Activated CD8-positive, alpha-beta memory T cell treated with anti-CD3 and anti-CD28 coated beads, Interleukin-2, amount 50 U/mL, for 1 hour (primary cell): ENCODE measurements at regions not wholly inside any gene's neighbourhood (a gene's known extent, or its start where the extent isn't known, plus 50 kb on each side); places are given as distances from the start of the nearest gene placed in this dataset.
A peak's percentile ranks its signal among the peaks of the same experiment; 100 is the strongest.
"Not testable (repeated sequence)": the region's sequence is repeated elsewhere in the genome, so short reads cannot be mapped to it uniquely, and the experiment has no call there.

ENCODE experiments used
- DNase-seq: peaks from one replicate; pipeline ENCODE4 v3.0.0-alpha.2; 2020; ENCODE audit errors: extremely low read depth

GRCh38 chr2:100703213-100703612 lies 116.7 kb upstream of the NPAS2 start:
- no peak for DNase-seq

DNA sequence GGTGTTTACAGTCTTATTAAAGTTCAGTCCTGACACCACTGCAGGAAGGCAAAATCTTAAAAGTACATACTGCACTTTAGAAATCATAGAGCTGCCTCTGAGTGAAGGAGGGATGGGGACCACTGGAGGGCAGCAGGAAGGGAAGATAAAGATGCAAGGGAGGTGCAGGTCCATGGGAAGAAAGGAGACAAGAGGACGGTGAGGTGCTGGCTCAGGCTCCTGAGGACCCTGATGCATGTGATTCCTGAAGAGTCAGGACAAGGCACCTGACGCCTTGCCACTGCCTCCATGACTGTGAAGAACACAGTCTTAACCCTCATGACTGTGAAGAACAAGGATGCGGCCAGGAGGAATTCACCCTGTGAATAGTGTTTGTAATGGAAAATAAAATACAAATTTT lies 116.2 kb upstream of the NPAS2 start:
- no peak for DNase-seq

GRCh38 chr2:100704156-100704555 lies 115.8 kb upstream of the NPAS2 start:
- DNase-seq = no peak

GRCh38 chr2:100704711-100705110 lies 115.2 kb upstream of the NPAS2 start:
- no peak for DNase-seq

DNA sequence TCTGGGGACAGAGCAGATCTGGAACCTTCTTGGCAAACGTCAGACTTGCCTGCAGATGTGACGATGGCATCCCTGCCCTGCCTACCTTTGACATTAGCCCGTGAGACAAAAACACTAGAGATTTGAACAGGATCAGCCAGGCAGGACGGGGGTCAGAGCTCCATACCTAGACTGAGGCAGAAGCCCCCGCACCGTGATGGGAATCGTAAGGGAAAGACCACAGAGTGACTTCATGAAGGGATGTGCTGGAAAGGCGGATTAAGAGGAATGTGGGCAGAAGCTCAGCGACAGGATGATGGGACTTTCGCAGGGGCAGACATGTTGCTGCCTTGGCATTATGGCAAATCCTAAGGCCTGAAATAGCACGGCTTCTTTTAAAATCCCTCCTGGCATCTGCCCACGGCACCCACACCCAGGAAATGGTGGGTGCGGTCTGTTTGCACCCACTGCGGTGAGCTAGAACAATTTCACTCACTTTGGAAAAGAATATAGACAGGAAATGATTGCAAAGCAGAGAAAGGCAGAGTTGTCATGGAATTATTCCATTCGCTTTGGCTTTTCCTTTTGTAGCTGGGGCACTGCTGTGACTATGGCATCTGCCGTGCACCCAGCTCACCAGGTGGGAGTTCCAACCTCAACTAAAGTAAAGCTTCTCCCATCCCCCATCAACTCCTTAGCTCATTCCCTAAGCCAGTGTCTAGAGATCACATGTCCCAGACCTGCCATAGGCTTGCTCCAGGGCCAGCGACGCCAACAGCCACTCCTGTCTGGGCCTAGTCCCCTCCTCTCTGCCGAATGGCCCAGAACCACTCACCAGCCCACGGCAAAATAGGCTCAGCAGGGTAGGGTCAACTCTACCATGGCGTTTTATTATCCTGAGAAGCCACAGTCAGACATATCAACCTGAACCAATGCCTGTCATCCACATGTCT lies 112.7 kb upstream of the NPAS2 start:
- no peak for DNase-seq

DNA sequence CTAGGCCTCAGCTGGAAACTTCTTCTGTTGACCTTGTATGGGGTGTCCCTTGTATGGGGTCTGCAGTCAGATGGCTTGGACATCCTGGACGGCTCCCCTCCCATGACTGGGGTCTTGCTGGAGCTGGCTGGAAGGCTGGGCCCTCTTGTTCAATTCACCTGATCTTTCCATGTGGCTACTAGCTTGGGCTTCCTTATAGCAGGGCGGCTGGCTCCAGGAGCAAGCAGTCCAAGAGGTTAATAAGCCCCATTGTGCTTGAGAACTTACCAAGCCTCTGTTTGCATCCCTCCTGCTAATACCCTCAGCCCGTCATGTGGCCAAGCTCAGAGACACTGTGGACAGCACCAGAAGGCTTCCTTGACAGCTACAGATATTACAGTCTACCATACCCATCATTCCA lies 111.6 kb upstream of the NPAS2 start:
- DNase-seq = no peak

DNA sequence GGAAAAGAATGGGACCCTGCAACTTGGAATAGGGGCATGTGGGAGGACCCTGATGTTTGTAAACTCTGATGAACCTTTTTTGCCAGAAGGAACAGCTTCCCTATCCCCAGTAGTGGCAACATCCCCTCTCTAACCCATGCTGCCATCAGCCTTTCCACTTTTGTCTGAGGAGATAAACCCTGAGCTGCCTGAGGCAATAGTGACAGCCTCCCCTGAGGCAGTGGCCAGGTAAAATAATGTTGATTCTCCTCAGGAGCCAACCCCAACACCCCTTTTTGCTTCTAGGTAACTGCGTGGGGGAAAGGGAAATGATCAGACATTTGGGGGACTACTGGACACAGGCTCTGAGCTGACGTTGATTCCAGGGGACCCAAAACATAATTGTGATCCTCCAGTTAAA lies 106.8 kb upstream of the NPAS2 start:
- DNase-seq = no peak

GRCh38 chr2:100714396-100715010 lies 105.4 kb upstream of the NPAS2 start:
- DNase-seq = not testable (repeated sequence)

- not testable (repeated sequence) for DNase-seq
These were observed 104.1 kb upstream of the NPAS2 start for GRCh38 chr2:100715861-100716260.

DNA sequence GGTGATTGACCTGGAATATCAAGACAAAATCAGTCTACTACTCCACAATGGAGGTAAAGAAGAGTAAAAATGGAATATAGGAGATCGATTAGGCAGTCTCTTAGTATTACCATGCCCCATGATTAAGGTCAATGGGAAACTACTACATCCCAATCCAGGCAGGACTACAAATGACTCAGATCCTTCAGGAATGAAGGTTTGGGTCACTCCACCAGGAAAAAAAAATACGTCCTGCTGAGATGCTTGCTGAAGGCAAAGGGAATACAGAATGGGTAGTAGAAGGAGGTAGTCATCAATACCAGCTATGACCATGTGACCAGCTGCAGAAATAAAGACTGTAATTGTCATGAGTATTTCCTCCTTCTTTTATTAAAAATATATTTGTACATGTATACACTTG lies 103.4 kb upstream of the NPAS2 start:
- no peak for DNase-seq

DNA sequence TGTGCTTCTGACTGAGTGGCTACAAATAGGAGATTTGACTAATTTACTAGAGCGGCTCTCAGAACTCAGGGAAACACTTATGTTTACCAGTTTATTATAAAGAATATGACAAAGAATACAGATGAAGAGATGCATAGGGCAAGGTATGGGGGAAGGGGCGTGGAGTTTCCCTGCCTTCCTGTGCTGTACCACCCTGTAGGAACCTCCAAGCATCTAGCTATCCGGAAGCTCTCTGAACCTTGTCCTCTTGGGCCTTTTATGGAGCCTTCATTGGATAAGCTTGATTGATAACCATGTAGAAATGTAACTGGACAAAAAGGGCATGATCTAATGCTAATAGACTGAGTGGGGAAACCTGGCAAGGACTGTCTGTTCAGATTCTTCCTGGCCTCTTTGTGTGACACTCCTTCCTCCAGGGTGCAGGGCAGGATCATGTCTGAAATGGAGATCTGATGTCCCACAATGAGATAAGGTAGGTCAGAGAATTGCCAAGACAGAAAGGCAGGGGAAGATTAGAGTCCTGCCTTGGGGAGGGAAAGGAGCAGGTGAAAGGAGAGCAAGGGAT lies 101.8 kb upstream of the NPAS2 start:
- DNase-seq = no peak

GRCh38 chr2:100720445-100720844 lies 99.5 kb upstream of the NPAS2 start:
- no peak for DNase-seq

GRCh38 chr2:100721693-100722092 lies 98.2 kb upstream of the NPAS2 start:
- no peak for DNase-seq

DNA sequence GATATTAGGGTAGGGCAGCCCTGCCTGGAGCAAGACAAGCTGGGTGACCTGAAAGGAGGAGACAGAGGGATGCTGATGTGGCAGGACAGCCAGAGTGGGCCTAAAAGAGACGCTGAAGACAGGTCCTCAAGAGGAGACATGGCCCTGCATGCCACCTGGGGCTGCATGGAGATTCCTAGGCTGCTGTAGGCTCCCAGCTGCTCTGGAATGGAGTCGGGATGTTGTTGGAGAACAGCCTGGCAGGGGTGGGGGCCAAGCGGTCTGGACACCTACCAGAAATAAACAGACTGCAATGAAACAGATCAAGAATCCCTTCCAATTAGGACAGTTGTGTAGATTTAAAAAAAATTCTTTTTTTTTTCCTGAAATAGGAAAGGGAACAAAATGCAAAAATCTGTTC lies 97.8 kb upstream of the NPAS2 start:
- DNase-seq = no peak

DNA sequence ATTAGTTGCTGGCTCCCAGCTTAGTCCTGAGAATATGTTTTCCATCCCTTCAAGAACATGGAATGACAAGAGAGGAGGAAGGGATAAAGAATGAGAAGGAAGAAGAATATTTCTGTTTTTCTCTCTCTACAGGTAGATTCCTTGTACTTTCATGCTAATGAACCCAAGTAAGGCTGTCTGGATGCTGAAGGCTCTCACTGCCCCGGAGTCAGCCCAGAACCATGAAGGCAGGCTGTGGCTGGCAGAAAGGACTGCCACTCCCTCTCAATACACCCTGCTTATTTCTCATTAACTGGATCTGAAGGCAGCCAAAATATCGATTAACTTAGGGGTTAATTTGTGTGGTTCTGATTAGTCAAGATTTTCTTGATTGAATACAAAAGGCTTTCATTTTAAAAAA lies 93.1 kb upstream of the NPAS2 start:
- no peak for DNase-seq

GRCh38 chr2:100730290-100730868 lies 89.6 kb upstream of the NPAS2 start:
- DNase-seq = peak; percentile 7

DNA sequence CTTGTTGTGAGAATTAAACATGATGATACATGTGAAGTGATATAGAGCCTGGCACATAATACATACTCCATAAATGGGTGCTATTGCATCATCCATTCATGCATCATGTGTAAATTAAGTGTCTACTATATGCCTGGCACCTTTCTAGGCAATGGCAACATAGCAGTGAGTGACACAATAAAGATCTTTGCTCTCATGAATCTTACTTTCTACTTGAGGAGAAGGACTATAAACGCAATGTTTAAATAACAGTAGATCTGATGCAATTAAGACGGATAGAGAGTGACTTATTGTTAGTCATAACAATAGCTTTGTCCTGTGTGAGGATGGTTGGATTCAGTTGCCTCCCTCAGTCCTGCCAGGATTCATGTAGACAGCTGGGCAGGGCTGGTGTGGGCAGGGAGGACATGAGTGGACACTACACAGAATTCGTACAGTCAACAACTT lies 88.4 kb upstream of the NPAS2 start:
- DNase-seq = no peak

GRCh38 chr2:100733391-100734187 lies 86.3 kb upstream of the NPAS2 start:
- no peak for DNase-seq

DNA sequence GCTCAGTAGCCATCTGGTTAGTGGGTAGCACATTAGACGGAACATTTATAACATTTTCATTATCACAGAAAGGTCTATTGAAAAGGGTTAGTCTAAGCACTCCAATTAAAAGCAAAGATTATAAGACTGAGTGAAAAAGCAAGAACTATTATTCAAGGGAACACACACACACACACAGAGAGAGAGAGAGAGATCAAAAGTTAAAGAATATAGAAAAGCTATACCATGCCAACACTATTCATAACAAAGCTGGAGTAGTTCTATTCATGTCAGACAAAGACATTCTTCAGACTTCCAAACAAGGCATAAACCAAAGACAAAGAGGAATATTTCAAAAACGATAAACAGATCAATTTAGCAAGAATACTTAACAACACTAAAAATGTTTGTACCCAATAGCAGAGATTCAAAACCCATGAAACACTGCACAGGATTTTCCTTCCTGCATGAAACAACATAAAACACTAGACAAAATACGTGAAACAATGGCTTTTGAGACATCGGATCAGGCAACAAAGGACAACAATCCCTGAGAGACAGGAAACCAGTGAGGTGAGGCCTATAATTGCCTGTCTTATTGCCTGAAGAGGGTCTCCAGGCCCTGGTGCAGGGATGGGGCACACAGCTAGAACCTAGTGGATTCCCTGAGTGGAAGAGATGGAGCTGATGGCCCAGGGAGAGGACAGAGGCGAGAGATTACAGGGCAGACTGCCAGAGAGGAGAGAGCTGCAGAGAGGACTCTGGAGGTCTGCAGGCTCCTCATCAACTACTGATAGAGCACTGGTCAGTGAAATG lies 83.6 kb upstream of the NPAS2 start:
- DNase-seq = no peak

- no peak for DNase-seq
These were observed 80.1 kb upstream of the NPAS2 start for GRCh38 chr2:100739735-100740432.
